ENCODE measurements at regions not wholly inside any gene's neighbourhood (a gene's known extent, or its start where the extent isn't known, plus 50 kb on each side); places are given as distances from the start of the nearest gene placed in this dataset.

- intact Hi-C loops (cut with micrococcal nuclease) = no loop called here
- TF ChIP-seq, protein P1, sequence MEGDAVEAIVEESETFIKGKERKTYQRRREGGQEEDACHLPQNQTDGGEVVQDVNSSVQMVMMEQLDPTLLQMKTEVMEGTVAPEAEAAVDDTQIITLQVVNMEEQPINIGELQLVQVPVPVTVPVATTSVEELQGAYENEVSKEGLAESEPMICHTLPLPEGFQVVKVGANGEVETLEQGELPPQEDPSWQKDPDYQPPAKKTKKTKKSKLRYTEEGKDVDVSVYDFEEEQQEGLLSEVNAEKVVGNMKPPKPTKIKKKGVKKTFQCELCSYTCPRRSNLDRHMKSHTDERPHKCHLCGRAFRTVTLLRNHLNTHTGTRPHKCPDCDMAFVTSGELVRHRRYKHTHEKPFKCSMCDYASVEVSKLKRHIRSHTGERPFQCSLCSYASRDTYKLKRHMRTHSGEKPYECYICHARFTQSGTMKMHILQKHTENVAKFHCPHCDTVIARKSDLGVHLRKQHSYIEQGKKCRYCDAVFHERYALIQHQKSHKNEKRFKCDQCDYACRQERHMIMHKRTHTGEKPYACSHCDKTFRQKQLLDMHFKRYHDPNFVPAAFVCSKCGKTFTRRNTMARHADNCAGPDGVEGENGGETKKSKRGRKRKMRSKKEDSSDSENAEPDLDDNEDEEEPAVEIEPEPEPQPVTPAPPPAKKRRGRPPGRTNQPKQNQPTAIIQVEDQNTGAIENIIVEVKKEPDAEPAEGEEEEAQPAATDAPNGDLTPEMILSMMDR (IDR thresholded peaks at IDR 0.05; ENCODE audit: borderline replicate concordance) = no peak
- no peaks in the 10 kb centered on the region for H3K36me3 ChIP-seq
- H3K4me3 ChIP-seq = no peak overlapping the region
- H3K9me3 ChIP-seq (replicated peaks) = no peaks in the 10 kb centered on the region
- DNase-seq = no peak
- H3K4me1 ChIP-seq = no peaks in the 10 kb centered on the region
- peaks cover 36% of the 10 kb centered on the region for H3K27me3 ChIP-seq (ENCODE audit: low read depth)
- no peak overlapping the region for H3K27ac ChIP-seq (replicated peaks)
These were observed 133.4 kb upstream of the ACP3 start for GRCh38 chr3:132183811-132184210.

- Histone ChIP-seq H3K36me3 (no peaks in the 10 kb centered on the region), H3K9me3 (replicated peaks) (no peaks in the 10 kb centered on the region), H3K27ac (replicated peaks) (no peak overlapping the region), H3K4me1 (no peaks in the 10 kb centered on the region), H3K27me3 (ENCODE audit: low read depth) (peaks cover 51% of the 10 kb centered on the region), H3K4me3 (no peak overlapping the region)
- intact Hi-C loops (cut with micrococcal nuclease) = no loop called here
- TF ChIP-seq, protein P1 (IDR thresholded peaks at IDR 0.05; ENCODE audit: borderline replicate concordance) = no peak
- no peak for DNase-seq
These were observed 129.5 kb upstream of the ACP3 start for GRCh38 chr3:132187746-132188145.

GRCh38 chr3:132189601-132190000 is 127.6 kb upstream of the ACP3 start:
- Histone ChIP-seq H3K27ac (replicated peaks) (no peak overlapping the region), H3K36me3 (no peaks in the 10 kb centered on the region), H3K9me3 (replicated peaks) (no peaks in the 10 kb centered on the region), H3K4me1 (no peaks in the 10 kb centered on the region), H3K27me3 (ENCODE audit: low read depth) (peaks cover 58% of the 10 kb centered on the region), H3K4me3 (no peak overlapping the region)
- intact Hi-C loops (cut with micrococcal nuclease) = no loop called here
- TF ChIP-seq, protein P1 (IDR thresholded peaks at IDR 0.05; ENCODE audit: borderline replicate concordance) = no peak
- no peak for DNase-seq

DNA sequence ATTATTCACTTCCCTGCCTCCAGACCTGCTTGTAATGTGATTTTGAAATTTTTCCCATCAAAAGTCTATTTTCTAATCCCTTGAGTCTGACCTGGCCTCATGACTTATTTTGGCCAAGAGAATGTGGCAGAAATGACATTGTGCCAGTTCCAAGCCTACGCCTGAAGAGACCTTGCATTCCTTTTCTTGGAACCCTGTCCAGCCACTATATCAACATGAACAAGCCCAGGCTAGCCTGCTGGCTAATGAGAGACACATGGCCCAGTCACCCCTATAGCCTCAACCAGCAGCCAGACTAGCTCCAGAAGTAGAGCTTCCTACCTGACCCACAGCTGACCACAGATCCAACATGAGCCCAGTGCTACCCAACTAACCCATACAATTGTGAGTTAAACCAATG is 121.1 kb upstream of the ACP3 start:
- Histone ChIP-seq H3K27me3 (ENCODE audit: low read depth) (peaks cover 15% of the 10 kb centered on the region), H3K4me3 (no peak overlapping the region), H3K27ac (replicated peaks) (no peak overlapping the region), H3K9me3 (replicated peaks) (no peaks in the 10 kb centered on the region), H3K36me3 (no peaks in the 10 kb centered on the region), H3K4me1 (no peaks in the 10 kb centered on the region)
- DNase-seq = no peak
- intact Hi-C loops (cut with micrococcal nuclease) = no loop called here
- TF ChIP-seq, protein P1 (IDR thresholded peaks at IDR 0.05; ENCODE audit: borderline replicate concordance) = no peak

DNA sequence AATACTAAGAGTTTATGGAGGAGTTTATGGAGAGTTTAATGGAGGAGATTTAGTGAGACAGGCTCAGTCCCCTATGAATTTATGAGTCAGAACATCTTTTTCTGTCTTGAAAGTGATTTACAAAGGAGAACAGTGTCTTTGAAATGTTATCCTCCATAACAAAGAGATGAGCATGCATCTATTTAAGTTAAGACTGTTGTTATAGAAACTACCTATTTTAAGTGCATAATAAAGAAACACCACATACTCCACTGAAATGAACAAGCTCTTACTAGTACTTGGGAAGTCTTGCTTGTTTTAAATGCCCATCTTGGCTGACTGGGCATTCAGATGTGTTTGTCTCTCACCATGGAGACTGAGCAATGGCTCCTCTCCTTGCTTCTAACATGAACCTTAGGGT is 118.7 kb upstream of the ACP3 start:
- no peak overlapping the region for H3K4me3 ChIP-seq
- no peak overlapping the region for H3K27ac ChIP-seq (replicated peaks)
- no peak for DNase-seq
- H3K36me3 ChIP-seq = no peaks in the 10 kb centered on the region
- TF ChIP-seq, protein P1 (IDR thresholded peaks at IDR 0.05; ENCODE audit: borderline replicate concordance) = no peak
- H3K4me1 ChIP-seq = no peaks in the 10 kb centered on the region
- peaks cover 8% of the 10 kb centered on the region for H3K27me3 ChIP-seq (ENCODE audit: low read depth)
- H3K9me3 ChIP-seq (replicated peaks) = no peaks in the 10 kb centered on the region
- intact Hi-C loops (cut with micrococcal nuclease) = no loop called here

DNA sequence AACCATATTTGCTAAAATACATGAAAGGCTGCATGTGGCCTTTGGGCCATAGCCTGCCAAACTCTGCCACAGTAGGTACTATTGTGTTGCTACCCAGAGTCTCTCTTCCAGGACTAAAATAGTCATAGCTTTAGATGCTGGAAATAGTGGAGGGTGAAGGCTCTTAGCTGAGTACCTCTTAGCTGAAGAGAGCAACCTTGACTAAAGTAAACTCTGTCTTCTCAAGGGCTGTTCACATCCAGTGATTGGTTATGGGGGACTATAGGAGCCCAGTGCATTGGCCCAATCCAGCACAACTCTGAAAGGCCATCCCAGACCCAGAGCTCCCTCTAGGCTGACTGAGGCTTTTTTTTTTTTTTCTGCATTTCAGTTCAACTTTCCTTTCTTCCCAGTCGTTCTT is 117.8 kb upstream of the ACP3 start:
- intact Hi-C loops (cut with micrococcal nuclease) = no loop called here
- TF ChIP-seq, protein P1 (IDR thresholded peaks at IDR 0.05; ENCODE audit: borderline replicate concordance) = no peak
- H3K4me1 ChIP-seq = no peaks in the 10 kb centered on the region

More for the DNA sequence above, 117.8 kb upstream of the ACP3 start:
- H3K27me3 ChIP-seq (ENCODE audit: low read depth) = peaks cover 2% of the 10 kb centered on the region
- H3K27ac ChIP-seq (replicated peaks) = no peak overlapping the region
- H3K4me3 ChIP-seq = no peak overlapping the region
- DNase-seq = no peak
- H3K36me3 ChIP-seq = no peaks in the 10 kb centered on the region
- H3K9me3 ChIP-seq (replicated peaks) = no peaks in the 10 kb centered on the region

Data from left ventricle myocardium inferior (tissue), 1 donor.